ENCODE measurements at regions not wholly inside any gene's neighbourhood (a gene's known extent, or its start where the extent isn't known, plus 50 kb on each side); places are given as distances from the start of the nearest gene placed in this dataset.
"Not testable (repeated sequence)": the region's sequence is repeated elsewhere in the genome, so short reads cannot be mapped to it uniquely, and the experiment has no call there.

GRCh38 chr16:65283181-65283651, 161.4 kb upstream of the CDH11 start:
- DNase-seq: no peak

GRCh38 chr16:65281586-65281985, 159.7 kb upstream of the CDH11 start:
- DNase-seq: no peak

- DNase-seq: no peak
Measured at GRCh38 chr16:65280845-65281512, 159.1 kb upstream of the CDH11 start.

- no peak for DNase-seq
Measured at GRCh38 chr16:65279576-65279975, 157.7 kb upstream of the CDH11 start.

- no peak for DNase-seq
Measured at GRCh38 chr16:65278874-65279273, 157.0 kb upstream of the CDH11 start.

- DNase-seq: no peak
Measured at GRCh38 chr16:65274566-65274965, 152.7 kb upstream of the CDH11 start.

- no peak for DNase-seq
Measured at GRCh38 chr16:65272699-65273414, 151.0 kb upstream of the CDH11 start.

- DNase-seq: no peak
Measured at GRCh38 chr16:65271996-65272395, 150.1 kb upstream of the CDH11 start.

GRCh38 chr16:65268331-65268730, 146.5 kb upstream of the CDH11 start:
- no peak for DNase-seq

- no peak for DNase-seq
Measured at GRCh38 chr16:65263896-65264295, 142.0 kb upstream of the CDH11 start.

- no peak for DNase-seq
Measured at GRCh38 chr16:65260746-65261145, 138.9 kb upstream of the CDH11 start.

GRCh38 chr16:65254144-65254543, 132.3 kb upstream of the CDH11 start:
- no peak for DNase-seq

GRCh38 chr16:65249768-65250167, 127.9 kb upstream of the CDH11 start:
- DNase-seq: no peak

- no peak for DNase-seq
Measured at GRCh38 chr16:65244787-65245186, 122.9 kb upstream of the CDH11 start.

- DNase-seq: no peak
Measured at GRCh38 chr16:65235339-65236177, 113.7 kb upstream of the CDH11 start.

GRCh38 chr16:65234721-65235320, 113.0 kb upstream of the CDH11 start:
- DNase-seq: not testable (repeated sequence)

- DNase-seq: no peak
Measured at GRCh38 chr16:65229191-65229662, 107.4 kb upstream of the CDH11 start.

GRCh38 chr16:65227150-65227835, 105.4 kb upstream of the CDH11 start:
- DNase-seq: no peak

- no peak for DNase-seq
Measured at GRCh38 chr16:65226077-65226476, 104.2 kb upstream of the CDH11 start.

- DNase-seq: no peak
Measured at GRCh38 chr16:65225488-65225887, 103.6 kb upstream of the CDH11 start.

- DNase-seq: no peak
Measured at GRCh38 chr16:65224994-65225393, 103.1 kb upstream of the CDH11 start.

GRCh38 chr16:65224471-65224870, 102.6 kb upstream of the CDH11 start:
- no peak for DNase-seq
